ENCODE measurements at regions not wholly inside any gene's neighbourhood (a gene's known extent, or its start where the extent isn't known, plus 50 kb on each side); places are given as distances from the start of the nearest gene placed in this dataset.

GRCh38 chr10:88120075-88120474 lies 256.6 kb downstream of the PTEN start:
- TF ChIP-seq CTCF (IDR thresholded peaks at IDR 0.05) (no peak), POLR2A (IDR thresholded peaks at IDR 0.05) (no peak)

All from Peyer's patch (tissue), 4 donors.